ENCODE measurements at regions not wholly inside any gene's neighbourhood (a gene's known extent, or its start where the extent isn't known, plus 50 kb on each side); places are given as distances from the start of the nearest gene placed in this dataset.
"Not testable (repeated sequence)": the region's sequence is repeated elsewhere in the genome, so short reads cannot be mapped to it uniquely, and the experiment has no call there.

- DNase-seq (ENCODE audit: low spot score): no peak
These were observed 344.5 kb upstream of the RASGEF1B start for GRCh38 chr4:81816031-81816761.

GRCh38 chr4:81814987-81815541 is 343.4 kb upstream of the RASGEF1B start:
- DNase-seq (ENCODE audit: low spot score): no peak

GRCh38 chr4:81811562-81812293 is 340.0 kb upstream of the RASGEF1B start:
- DNase-seq (ENCODE audit: low spot score): no peak

GRCh38 chr4:81808011-81808672 is 336.4 kb upstream of the RASGEF1B start:
- DNase-seq (ENCODE audit: low spot score): no peak

GRCh38 chr4:81807386-81807785 is 335.7 kb upstream of the RASGEF1B start:
- DNase-seq (ENCODE audit: low spot score): no peak

- no peak for DNase-seq (ENCODE audit: low spot score)
These were observed 334.8 kb upstream of the RASGEF1B start for GRCh38 chr4:81806485-81806884.

- no peak for DNase-seq (ENCODE audit: low spot score)
These were observed 333.1 kb upstream of the RASGEF1B start for GRCh38 chr4:81804849-81805248.

GRCh38 chr4:81802285-81802846 is 330.7 kb upstream of the RASGEF1B start:
- no peak for DNase-seq (ENCODE audit: low spot score)

GRCh38 chr4:81799371-81799770 is 327.7 kb upstream of the RASGEF1B start:
- DNase-seq (ENCODE audit: low spot score): no peak

- DNase-seq (ENCODE audit: low spot score): no peak
These were observed 325.3 kb upstream of the RASGEF1B start for GRCh38 chr4:81796790-81797528.

GRCh38 chr4:81792521-81792920 is 320.8 kb upstream of the RASGEF1B start:
- no peak for DNase-seq (ENCODE audit: low spot score)

- DNase-seq (ENCODE audit: low spot score): no peak
These were observed 318.8 kb upstream of the RASGEF1B start for GRCh38 chr4:81790477-81790876.

- no peak for DNase-seq (ENCODE audit: low spot score)
These were observed 318.2 kb upstream of the RASGEF1B start for GRCh38 chr4:81789741-81790399.

GRCh38 chr4:81789158-81789557 is 317.5 kb upstream of the RASGEF1B start:
- DNase-seq (ENCODE audit: low spot score): no peak

- no peak for DNase-seq (ENCODE audit: low spot score)
These were observed 315.1 kb upstream of the RASGEF1B start for GRCh38 chr4:81786766-81787165.

- DNase-seq (ENCODE audit: low spot score): no peak
These were observed 314.5 kb upstream of the RASGEF1B start for GRCh38 chr4:81786063-81786763.

- DNase-seq (ENCODE audit: low spot score): no peak
These were observed 313.6 kb upstream of the RASGEF1B start for GRCh38 chr4:81785338-81785737.

- no peak for DNase-seq (ENCODE audit: low spot score)
These were observed 311.9 kb upstream of the RASGEF1B start for GRCh38 chr4:81783558-81783957.

- no peak for DNase-seq (ENCODE audit: low spot score)
These were observed 310.1 kb upstream of the RASGEF1B start for GRCh38 chr4:81781799-81782198.

- DNase-seq (ENCODE audit: low spot score): not testable (repeated sequence)
These were observed 306.0 kb upstream of the RASGEF1B start for GRCh38 chr4:81777718-81778117.
